ENCODE measurements at regions not wholly inside any gene's neighbourhood (a gene's known extent, or its start where the extent isn't known, plus 50 kb on each side); places are given as distances from the start of the nearest gene placed in this dataset.

DNA sequence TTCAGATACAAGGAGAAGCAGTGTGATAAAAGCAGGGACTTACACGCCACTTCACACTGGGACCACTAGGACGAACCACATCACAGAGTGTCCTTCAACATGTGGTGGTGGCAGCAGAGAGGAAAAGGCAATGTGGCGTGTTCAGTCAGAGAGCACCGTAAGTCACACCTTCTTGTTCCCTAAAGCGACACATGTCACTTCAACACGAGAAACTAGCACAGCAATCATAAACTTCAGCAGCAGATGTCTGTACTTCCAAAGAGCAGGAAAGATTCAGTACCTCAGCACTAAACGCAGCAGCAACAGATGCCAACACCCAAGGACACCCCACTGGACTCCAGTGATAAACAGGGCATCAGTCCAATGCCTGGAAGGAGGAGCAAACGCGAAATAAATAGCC, 96.7 kb downstream of the AREG start:
- Histone ChIP-seq H3K27ac (ENCODE audit: low read depth in 1 of 2, low read length in 1 of 2) (no peak overlapping the region), H3K9me3 (ENCODE audit: control insufficient read depth in 2 of 2, insufficient read depth in 1 of 2, low read length in 1 of 2) (no peaks in the 10 kb centered on the region), H3K27me3 (ENCODE audit: control insufficient read depth in 2 of 2, insufficient read depth in 1 of 2, low read length in 1 of 2) (no peaks in the 10 kb centered on the region), H3K36me3 (ENCODE audit: control insufficient read depth in 2 of 2, insufficient read depth in 2 of 2, low read length in 1 of 2) (no peaks in the 10 kb centered on the region), H3K4me1 (ENCODE audit: control insufficient read depth in 2 of 2, insufficient read depth in 2 of 2, low read length in 2 of 2) (no peaks in the 10 kb centered on the region), H3K4me3 (ENCODE audit: low read length in 2 of 2) (no peak overlapping the region)
- WGBS: 85% methylated on average over 9 of the region's 9 CpGs
- no peak for DNase-seq (ENCODE audit: low read depth in 6 of 9, low spot score in 9 of 9)

DNA sequence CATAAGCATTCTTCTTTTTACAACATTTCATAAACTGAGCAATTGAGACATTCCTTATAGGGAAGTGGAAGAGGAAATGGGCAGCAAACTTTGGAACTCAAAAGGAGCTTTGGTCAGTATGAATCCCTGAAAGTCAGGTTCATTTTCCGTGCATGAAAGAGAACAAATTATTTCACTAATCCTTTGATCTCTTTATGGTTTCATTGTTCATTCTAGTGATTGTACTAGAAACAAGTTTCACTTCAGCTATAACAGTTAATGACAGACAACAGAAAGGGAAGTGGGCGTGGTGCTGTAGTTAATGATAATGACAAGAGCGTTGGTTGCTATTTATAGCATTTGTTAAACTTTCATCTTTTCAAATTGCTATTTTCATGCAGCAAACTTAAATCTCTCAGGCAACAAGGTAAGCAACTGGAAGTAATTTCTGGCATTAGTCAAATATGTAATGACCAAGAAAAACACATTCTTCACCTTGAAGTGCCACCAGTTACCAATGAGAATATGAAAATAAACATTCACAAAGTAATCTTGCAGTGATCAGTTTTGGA, 98.4 kb downstream of the AREG start:
- Histone ChIP-seq H3K4me1 (ENCODE audit: control insufficient read depth in 2 of 2, insufficient read depth in 2 of 2, low read length in 2 of 2) (no peaks in the 10 kb centered on the region), H3K27ac (ENCODE audit: low read depth in 1 of 2, low read length in 1 of 2) (no peak overlapping the region), H3K27me3 (ENCODE audit: control insufficient read depth in 2 of 2, insufficient read depth in 1 of 2, low read length in 1 of 2) (no peaks in the 10 kb centered on the region), H3K9me3 (ENCODE audit: control insufficient read depth in 2 of 2, insufficient read depth in 1 of 2, low read length in 1 of 2) (no peaks in the 10 kb centered on the region), H3K36me3 (ENCODE audit: control insufficient read depth in 2 of 2, insufficient read depth in 2 of 2, low read length in 1 of 2) (no peaks in the 10 kb centered on the region), H3K4me3 (ENCODE audit: low read length in 2 of 2) (no peak overlapping the region)
- WGBS: 9% methylated on average over 3 of the region's 3 CpGs
- DNase-seq (ENCODE audit: low read depth in 6 of 9, low spot score in 9 of 9): peak in 1 of 9 donors; percentile 9

DNA sequence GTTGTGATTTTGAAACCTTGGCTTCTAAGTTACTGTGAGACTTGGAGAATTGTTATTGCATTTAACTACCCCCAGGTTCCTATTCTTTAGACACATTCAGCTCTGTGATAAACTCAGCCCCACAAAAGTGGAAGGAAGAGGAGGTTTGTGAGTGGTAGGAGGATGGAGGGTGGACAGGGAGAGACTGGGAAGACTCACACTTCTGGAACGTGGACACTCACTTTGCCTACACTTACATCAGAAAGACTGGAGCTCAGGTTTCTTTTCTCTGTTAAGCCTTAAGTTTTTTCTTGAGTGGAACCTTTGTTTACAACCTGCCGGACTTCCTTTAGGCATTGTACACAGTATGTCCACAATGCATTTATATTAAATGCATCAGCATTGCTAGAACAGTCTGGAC, 99.0 kb downstream of the AREG start:
- 89% methylated on average over 2 of the region's 2 CpGs for WGBS
- Histone ChIP-seq H3K4me1 (ENCODE audit: control insufficient read depth in 2 of 2, insufficient read depth in 2 of 2, low read length in 2 of 2) (no peaks in the 10 kb centered on the region), H3K9me3 (ENCODE audit: control insufficient read depth in 2 of 2, insufficient read depth in 1 of 2, low read length in 1 of 2) (no peaks in the 10 kb centered on the region), H3K27me3 (ENCODE audit: control insufficient read depth in 2 of 2, insufficient read depth in 1 of 2, low read length in 1 of 2) (no peaks in the 10 kb centered on the region), H3K27ac (ENCODE audit: low read depth in 1 of 2, low read length in 1 of 2) (no peak overlapping the region), H3K4me3 (ENCODE audit: low read length in 2 of 2) (no peak overlapping the region), H3K36me3 (ENCODE audit: control insufficient read depth in 2 of 2, insufficient read depth in 2 of 2, low read length in 1 of 2) (no peaks in the 10 kb centered on the region)
- no peak for DNase-seq (ENCODE audit: low read depth in 6 of 9, low spot score in 9 of 9)

DNA sequence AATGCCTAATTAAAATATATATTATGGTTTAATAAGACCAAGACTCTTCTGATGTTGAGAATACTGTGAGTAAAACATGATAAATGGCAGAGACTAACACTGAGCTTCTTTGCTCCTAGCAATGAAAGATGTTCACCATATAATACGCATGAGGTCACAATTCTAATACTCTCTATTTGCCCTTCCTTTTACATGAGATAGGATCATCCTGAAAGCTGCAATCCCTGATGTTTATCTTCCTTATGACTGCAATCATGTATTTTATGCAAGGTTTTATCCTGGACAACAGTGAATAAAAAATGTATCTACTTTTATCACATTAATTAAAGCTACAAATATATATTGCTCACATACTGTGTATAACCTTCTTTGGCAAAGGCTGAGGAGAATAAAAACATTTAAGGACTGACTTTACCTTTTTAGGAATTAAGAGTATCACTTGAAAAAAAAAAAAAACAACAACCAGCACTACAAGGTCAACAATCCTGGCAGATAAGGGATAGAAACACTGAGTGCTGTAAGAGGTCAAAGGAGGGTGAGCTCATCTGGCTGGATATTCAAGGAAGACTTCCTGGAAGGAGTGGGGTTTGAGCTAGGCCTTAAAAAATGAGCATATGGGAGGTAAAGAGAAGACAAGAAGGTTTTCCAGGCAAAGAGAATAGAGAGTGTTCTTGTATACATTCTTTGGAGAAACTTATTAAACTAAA, 99.9 kb downstream of the AREG start:
- Histone ChIP-seq H3K9me3 (ENCODE audit: control insufficient read depth in 2 of 2, insufficient read depth in 1 of 2, low read length in 1 of 2) (no peaks in the 10 kb centered on the region), H3K4me1 (ENCODE audit: control insufficient read depth in 2 of 2, insufficient read depth in 2 of 2, low read length in 2 of 2) (no peaks in the 10 kb centered on the region), H3K27ac (ENCODE audit: low read depth in 1 of 2, low read length in 1 of 2) (no peak overlapping the region), H3K4me3 (ENCODE audit: low read length in 2 of 2) (no peak overlapping the region), H3K36me3 (ENCODE audit: control insufficient read depth in 2 of 2, insufficient read depth in 2 of 2, low read length in 1 of 2) (no peaks in the 10 kb centered on the region), H3K27me3 (ENCODE audit: control insufficient read depth in 2 of 2, insufficient read depth in 1 of 2, low read length in 1 of 2) (no peaks in the 10 kb centered on the region)
- WGBS: 100% methylated on average over 1 of the region's 1 CpG
- no peak for DNase-seq (ENCODE audit: low read depth in 6 of 9, low spot score in 9 of 9)

DNA sequence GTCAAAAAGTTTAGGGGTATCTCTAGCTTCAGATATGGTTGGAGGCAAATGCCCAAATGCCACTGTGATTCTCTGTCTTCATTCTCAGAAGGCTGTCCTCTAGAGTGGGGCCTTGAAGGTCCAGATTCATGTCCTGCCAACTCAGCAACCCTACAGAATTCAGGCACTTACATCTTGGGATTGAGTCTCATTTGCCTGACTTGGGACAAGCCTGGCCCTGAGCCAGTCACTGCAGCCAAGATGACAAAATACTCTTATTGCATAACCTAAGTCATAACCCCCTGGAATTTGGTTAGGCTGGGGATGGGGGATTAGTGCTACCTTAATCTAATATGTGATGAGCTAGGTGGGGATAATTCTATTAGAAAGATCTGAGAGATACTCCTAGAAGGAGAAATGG, 100.5 kb downstream of the AREG start:
- Histone ChIP-seq H3K9me3 (ENCODE audit: control insufficient read depth in 2 of 2, insufficient read depth in 1 of 2, low read length in 1 of 2) (no peaks in the 10 kb centered on the region), H3K27ac (ENCODE audit: low read depth in 1 of 2, low read length in 1 of 2) (no peak overlapping the region), H3K36me3 (ENCODE audit: control insufficient read depth in 2 of 2, insufficient read depth in 2 of 2, low read length in 1 of 2) (no peaks in the 10 kb centered on the region), H3K4me3 (ENCODE audit: low read length in 2 of 2) (no peak overlapping the region), H3K27me3 (ENCODE audit: control insufficient read depth in 2 of 2, insufficient read depth in 1 of 2, low read length in 1 of 2) (no peaks in the 10 kb centered on the region), H3K4me1 (ENCODE audit: control insufficient read depth in 2 of 2, insufficient read depth in 2 of 2, low read length in 2 of 2) (no peaks in the 10 kb centered on the region)
- DNase-seq (ENCODE audit: low read depth in 6 of 9, low spot score in 9 of 9): no peak

DNA sequence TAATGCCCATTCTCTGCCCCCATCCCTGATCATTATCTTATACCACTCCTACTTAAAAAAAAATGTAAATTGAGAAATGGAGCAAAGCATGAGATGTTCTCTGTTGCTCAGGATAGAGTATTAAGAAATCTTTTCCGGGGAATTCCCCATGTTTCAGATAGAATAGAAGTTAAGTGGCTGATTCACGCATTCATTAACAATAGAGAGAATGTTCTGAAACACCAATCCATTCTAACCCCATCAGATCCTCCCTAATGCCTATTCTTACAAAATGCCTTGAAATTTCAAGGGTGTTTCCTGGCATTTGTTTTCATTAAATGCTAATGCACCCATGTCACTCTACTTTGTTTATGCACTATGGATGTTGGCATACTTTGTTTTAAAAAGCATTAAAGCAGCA, 101.1 kb downstream of the AREG start:
- no peaks in the 10 kb centered on the region for H3K27me3 ChIP-seq (ENCODE audit: control insufficient read depth in 2 of 2, insufficient read depth in 1 of 2, low read length in 1 of 2)
- no peak for DNase-seq (ENCODE audit: low read depth in 6 of 9, low spot score in 9 of 9)
- H3K36me3 ChIP-seq (ENCODE audit: control insufficient read depth in 2 of 2, insufficient read depth in 2 of 2, low read length in 1 of 2): no peaks in the 10 kb centered on the region
- no peaks in the 10 kb centered on the region for H3K4me1 ChIP-seq (ENCODE audit: control insufficient read depth in 2 of 2, insufficient read depth in 2 of 2, low read length in 2 of 2)
- 94% methylated on average over 2 of the region's 2 CpGs for WGBS
- H3K9me3 ChIP-seq (ENCODE audit: control insufficient read depth in 2 of 2, insufficient read depth in 1 of 2, low read length in 1 of 2): no peaks in the 10 kb centered on the region
- H3K4me3 ChIP-seq (ENCODE audit: low read length in 2 of 2): no peak overlapping the region
- no peak overlapping the region for H3K27ac ChIP-seq (ENCODE audit: low read depth in 1 of 2, low read length in 1 of 2)

DNA sequence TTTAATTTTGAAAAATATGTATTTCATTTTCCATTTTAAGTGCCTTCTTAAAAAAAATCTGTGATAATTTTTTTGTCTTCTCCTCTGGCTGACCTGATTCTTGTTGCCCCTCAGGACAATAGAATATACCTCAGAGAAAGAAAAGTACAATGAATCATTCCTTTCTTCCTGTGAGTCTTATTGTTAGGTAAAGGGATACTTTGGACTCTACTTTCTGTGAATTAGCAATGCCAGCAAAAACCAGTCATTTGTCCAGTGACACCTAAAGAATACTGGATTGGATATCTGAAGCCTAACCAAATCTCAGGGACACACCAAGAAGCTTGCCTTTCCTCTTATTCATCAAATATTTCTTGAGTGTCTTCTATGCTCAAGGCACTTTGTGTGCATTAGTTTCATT, 102.1 kb downstream of the AREG start:
- no peak overlapping the region for H3K27ac ChIP-seq (ENCODE audit: low read depth in 1 of 2, low read length in 1 of 2)
- no peak overlapping the region for H3K4me3 ChIP-seq (ENCODE audit: low read length in 2 of 2)
- no peak for DNase-seq (ENCODE audit: low read depth in 6 of 9, low spot score in 9 of 9)
- no peaks in the 10 kb centered on the region for H3K9me3 ChIP-seq (ENCODE audit: control insufficient read depth in 2 of 2, insufficient read depth in 1 of 2, low read length in 1 of 2)
- no peaks in the 10 kb centered on the region for H3K4me1 ChIP-seq (ENCODE audit: control insufficient read depth in 2 of 2, insufficient read depth in 2 of 2, low read length in 2 of 2)
- no peaks in the 10 kb centered on the region for H3K27me3 ChIP-seq (ENCODE audit: control insufficient read depth in 2 of 2, insufficient read depth in 1 of 2, low read length in 1 of 2)
- H3K36me3 ChIP-seq (ENCODE audit: control insufficient read depth in 2 of 2, insufficient read depth in 2 of 2, low read length in 1 of 2): no peaks in the 10 kb centered on the region

DNA sequence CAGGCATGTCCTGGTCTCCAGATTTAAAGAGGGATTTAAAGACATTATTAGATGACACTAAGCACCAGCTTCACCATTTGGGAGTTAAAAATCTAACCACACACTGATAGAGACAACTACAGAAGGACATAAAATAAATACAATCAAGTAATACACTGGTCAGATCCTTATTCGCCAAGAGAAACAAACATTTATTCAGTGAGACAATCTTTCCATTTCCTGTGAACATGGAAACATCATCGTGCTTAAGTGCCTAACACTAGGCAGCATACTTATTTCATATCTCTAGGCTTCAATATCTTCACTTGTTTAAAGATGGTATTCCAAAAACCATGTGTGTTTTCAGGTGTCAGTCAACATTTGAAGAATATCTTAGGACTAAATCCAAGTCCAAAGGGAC, 103.6 kb downstream of the AREG start:
- H3K4me3 ChIP-seq (ENCODE audit: low read length in 2 of 2): no peak overlapping the region
- H3K27ac ChIP-seq (ENCODE audit: low read depth in 1 of 2, low read length in 1 of 2): no peak overlapping the region
- no peaks in the 10 kb centered on the region for H3K36me3 ChIP-seq (ENCODE audit: control insufficient read depth in 2 of 2, insufficient read depth in 2 of 2, low read length in 1 of 2)
- no peak for DNase-seq (ENCODE audit: low read depth in 6 of 9, low spot score in 9 of 9)
- H3K4me1 ChIP-seq (ENCODE audit: control insufficient read depth in 2 of 2, insufficient read depth in 2 of 2, low read length in 2 of 2): no peaks in the 10 kb centered on the region
- no peaks in the 10 kb centered on the region for H3K27me3 ChIP-seq (ENCODE audit: control insufficient read depth in 2 of 2, insufficient read depth in 1 of 2, low read length in 1 of 2)
- no peaks in the 10 kb centered on the region for H3K9me3 ChIP-seq (ENCODE audit: control insufficient read depth in 2 of 2, insufficient read depth in 1 of 2, low read length in 1 of 2)
- 96% methylated on average over 2 of the region's 2 CpGs for WGBS

DNA sequence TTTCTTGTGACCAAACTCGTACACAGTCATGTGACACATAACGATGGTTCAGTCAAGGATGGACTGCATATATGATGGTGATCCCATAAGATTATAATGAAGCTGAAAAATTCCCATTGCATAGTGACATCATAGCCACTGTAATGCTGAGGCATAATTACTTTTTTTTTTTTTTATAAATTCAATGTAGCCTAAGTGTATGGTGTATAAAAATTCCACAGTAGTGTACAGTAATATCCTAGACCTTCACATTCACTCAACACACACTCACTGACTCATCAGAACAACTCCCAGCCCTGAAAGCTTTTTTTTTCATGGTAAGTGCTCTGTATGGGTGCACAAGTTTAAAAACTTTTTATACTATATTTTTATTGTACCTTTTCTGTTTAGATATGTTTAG, 105.0 kb downstream of the AREG start:
- Histone ChIP-seq H3K27me3 (ENCODE audit: control insufficient read depth in 2 of 2, insufficient read depth in 1 of 2, low read length in 1 of 2) (no peaks in the 10 kb centered on the region), H3K36me3 (ENCODE audit: control insufficient read depth in 2 of 2, insufficient read depth in 2 of 2, low read length in 1 of 2) (no peaks in the 10 kb centered on the region), H3K4me1 (ENCODE audit: control insufficient read depth in 2 of 2, insufficient read depth in 2 of 2, low read length in 2 of 2) (no peaks in the 10 kb centered on the region), H3K4me3 (ENCODE audit: low read length in 2 of 2) (no peak overlapping the region), H3K9me3 (ENCODE audit: control insufficient read depth in 2 of 2, insufficient read depth in 1 of 2, low read length in 1 of 2) (no peaks in the 10 kb centered on the region), H3K27ac (ENCODE audit: low read depth in 1 of 2, low read length in 1 of 2) (no peak overlapping the region)
- WGBS: 98% methylated on average over 2 of the region's 2 CpGs
- no peak for DNase-seq (ENCODE audit: low read depth in 6 of 9, low spot score in 9 of 9)
